Memory B cell (primary cell): ENCODE measurements at regions not wholly inside any gene's neighbourhood (a gene's known extent, or its start where the extent isn't known, plus 50 kb on each side); places are given as distances from the start of the nearest gene placed in this dataset.
"Not testable (repeated sequence)": the region's sequence is repeated elsewhere in the genome, so short reads cannot be mapped to it uniquely, and the experiment has no call there.

ENCODE experiments used
- ATAC-seq: fragments of 150-1000 bp; cut with Tn5 transposase; 2 replicates; pipeline ENCODE4 v1.10.0; 2021; ENCODE audit warnings: low read depth, mild to moderate bottlenecking, moderate library complexity
- DNase-seq, 2 donors: peaks; one replicate each; pipeline ENCODE4 v3.0.0; 2022; ENCODE audit warnings: low spot score in 2 of 2
- H3K27ac Mint-ChIP-seq: one replicate; pipeline ENCODE4 v1.8.0; 2022; ENCODE audit warnings: mild to moderate bottlenecking, moderate library complexity, mixed read lengths
- H3K27me3 Mint-ChIP-seq: one replicate; pipeline ENCODE4 v1.8.0; 2022; ENCODE audit warnings: mixed read lengths
- H3K36me3 Mint-ChIP-seq: one replicate; pipeline ENCODE4 v1.8.0; 2022; ENCODE audit warnings: mild to moderate bottlenecking, mixed read lengths
- H3K4me1 Mint-ChIP-seq: one replicate; pipeline ENCODE4 v1.8.0; 2022; ENCODE audit warnings: mixed read lengths
- H3K4me3 Mint-ChIP-seq: one replicate; pipeline ENCODE4 v1.8.0; 2022; ENCODE audit warnings: mild to moderate bottlenecking, moderate library complexity, mixed read lengths
- H3K9me3 Mint-ChIP-seq: one replicate; pipeline ENCODE4 v1.8.0; 2022; ENCODE audit warnings: mixed read lengths

DNA sequence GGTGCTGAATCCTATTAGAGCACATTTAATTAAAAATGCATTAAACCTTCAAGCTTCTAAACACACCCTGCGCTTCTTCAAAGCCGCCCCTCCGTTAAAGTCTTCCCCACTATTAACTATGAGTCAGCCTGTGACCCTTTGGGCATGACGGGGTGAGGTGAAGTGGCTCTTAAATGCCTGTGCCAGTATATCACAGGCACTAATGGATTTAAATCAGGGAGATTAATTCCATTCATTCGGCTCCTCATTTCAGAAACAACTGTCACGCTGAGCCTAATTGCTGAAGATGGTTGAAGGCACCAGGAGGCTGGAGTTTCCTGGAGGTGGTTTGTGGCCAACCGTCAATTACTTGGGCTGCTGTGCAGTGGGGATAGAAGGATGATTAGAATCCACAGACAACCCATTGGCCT, 192.6 kb upstream of the MSX2 start:
- Mint-ChIP-seq H3K9me3 (peaks cover 3% of the 10 kb centered on the region), H3K4me3 (no peak overlapping the region), H3K36me3 (no peaks in the 10 kb centered on the region), H3K27ac (no peak overlapping the region), H3K4me1 (no peaks in the 10 kb centered on the region), H3K27me3 (peaks cover 7% of the 10 kb centered on the region)
- ATAC-seq (no peak), DNase-seq (no peak)

DNA sequence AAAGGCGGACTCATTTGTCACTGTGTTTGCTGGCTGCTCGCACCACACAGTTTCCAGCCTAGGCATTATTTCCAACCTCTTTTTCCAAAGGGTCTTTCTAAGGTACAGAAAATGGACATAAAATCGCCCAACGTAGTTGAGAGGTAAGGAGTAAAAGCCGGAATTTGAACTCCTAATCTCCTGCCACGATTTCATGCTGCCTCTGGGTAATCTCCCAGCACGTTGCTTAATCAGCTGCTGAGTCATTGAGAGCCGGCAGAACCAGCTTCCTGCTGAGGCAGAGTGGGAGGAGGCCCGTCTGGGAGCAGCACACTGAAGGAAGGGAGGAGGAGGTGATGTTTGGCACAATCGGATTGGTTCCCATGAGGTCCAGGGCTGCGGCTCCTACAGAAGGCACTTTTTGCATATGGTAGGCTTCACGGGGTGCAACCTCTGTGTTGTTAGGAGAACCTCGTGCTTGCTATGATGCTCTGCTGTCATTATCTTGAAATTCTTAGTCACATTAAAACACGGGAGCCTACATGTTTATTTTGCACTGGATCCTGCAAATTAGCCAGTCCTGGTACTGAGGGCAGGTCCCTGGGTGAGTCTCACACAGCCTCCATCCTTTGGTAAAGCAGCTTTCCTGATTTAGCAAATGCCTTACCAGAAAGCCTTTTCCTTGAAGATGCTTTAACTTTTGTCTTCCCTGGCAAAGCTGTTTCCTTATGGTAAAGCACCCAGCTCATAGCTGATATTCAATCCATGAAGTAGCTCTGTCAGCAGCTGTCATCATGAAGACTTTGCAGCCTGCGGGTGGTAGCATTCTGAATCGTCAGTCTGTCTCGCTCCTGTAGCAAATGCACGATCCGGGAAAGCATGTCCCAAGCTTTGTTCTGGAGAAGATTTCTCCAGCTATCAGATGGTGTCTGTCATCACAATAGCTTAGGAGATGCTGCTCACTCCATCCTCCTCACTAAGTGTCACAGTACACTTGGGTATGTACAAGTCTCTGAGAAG, 191.6 kb upstream of the MSX2 start:
- H3K27ac Mint-ChIP-seq = no peak overlapping the region
- no peaks in the 10 kb centered on the region for H3K36me3 Mint-ChIP-seq
- peaks cover 3% of the 10 kb centered on the region for H3K9me3 Mint-ChIP-seq
- H3K4me3 Mint-ChIP-seq = no peak overlapping the region
- DNase-seq (no peak), ATAC-seq (no peak)
- H3K4me1 Mint-ChIP-seq = no peaks in the 10 kb centered on the region
- H3K27me3 Mint-ChIP-seq = peaks cover 7% of the 10 kb centered on the region

DNA sequence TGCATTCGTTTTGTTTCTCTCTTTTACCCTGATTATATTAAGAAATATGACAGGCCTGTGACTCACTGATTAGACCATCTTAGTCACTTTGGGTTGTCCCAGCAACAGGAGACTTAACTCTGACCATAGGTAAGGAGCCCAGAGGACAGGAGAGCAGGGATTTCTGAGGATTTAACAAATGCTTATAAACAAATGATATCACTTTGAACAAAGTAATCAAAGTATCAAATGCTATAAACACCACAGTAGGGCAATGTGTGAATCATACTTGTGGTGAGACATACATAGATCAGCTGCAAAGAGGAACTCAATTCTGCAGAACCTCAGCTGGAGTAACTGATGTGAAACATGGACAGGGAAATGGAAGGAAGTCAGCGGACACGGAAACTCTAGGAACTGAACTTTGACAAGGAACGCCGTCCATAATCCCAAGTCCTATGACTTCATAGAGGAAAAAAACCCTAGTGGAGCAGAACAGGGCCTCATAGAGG, 190.6 kb upstream of the MSX2 start:
- H3K9me3 Mint-ChIP-seq = peaks cover 3% of the 10 kb centered on the region
- H3K27me3 Mint-ChIP-seq = peaks cover 7% of the 10 kb centered on the region
- no peak overlapping the region for H3K4me3 Mint-ChIP-seq
- H3K4me1 Mint-ChIP-seq = no peaks in the 10 kb centered on the region
- ATAC-seq = no peak
- no peak for DNase-seq
- no peaks in the 10 kb centered on the region for H3K36me3 Mint-ChIP-seq
- no peak overlapping the region for H3K27ac Mint-ChIP-seq

DNA sequence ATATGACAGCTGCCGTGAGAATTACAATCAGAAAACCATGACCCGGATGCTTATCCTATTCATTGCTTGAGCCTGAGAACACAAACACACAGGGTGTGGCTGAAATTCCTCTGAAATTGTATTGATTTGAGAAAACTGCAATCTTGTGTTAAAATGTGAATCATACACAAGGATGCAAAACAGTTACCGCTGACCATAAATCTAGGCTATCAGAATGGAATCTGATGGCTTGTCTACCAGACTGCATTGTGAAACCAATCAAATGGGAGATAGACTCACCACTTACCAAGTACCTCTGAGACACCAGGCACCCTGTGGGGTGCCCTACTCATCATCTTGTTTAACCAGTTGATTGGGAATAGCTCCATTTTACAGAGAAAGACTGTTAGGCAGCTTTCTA, 188.7 kb upstream of the MSX2 start:
- H3K36me3 Mint-ChIP-seq = no peaks in the 10 kb centered on the region
- no peak for ATAC-seq
- peaks cover 2% of the 10 kb centered on the region for H3K27me3 Mint-ChIP-seq
- H3K4me3 Mint-ChIP-seq = no peak overlapping the region
- no peak overlapping the region for H3K27ac Mint-ChIP-seq
- no peak for DNase-seq
- no peaks in the 10 kb centered on the region for H3K4me1 Mint-ChIP-seq
- H3K9me3 Mint-ChIP-seq = peaks cover 4% of the 10 kb centered on the region

GRCh38 chr5:174539823-174540222, 184.6 kb upstream of the MSX2 start:
- not testable (repeated sequence) for H3K27me3 Mint-ChIP-seq, H3K4me1 Mint-ChIP-seq, H3K4me3 Mint-ChIP-seq, DNase-seq, H3K9me3 Mint-ChIP-seq, H3K36me3 Mint-ChIP-seq, ATAC-seq, H3K27ac Mint-ChIP-seq

DNA sequence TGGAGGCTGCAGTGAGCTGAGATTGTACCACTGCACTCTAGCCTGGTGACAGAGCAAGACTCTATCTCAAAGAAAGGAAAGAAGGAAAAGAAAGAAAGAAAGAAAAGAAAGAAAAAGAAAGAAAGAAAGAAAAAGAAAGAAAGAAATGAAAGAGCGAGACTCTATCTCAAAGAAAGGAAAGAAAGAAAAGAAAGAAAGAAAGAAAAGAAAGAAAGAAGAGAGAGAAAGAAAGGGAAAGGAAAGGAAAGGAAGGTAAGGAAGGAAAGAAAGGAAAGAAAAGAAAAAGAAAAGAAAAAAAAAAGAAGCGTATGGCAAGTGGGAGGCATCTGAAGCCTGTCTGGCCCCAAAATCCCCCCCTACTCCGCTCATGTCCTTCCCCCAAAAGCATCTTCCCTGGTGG, 182.3 kb upstream of the MSX2 start:
- ATAC-seq (no peak), DNase-seq (no peak)
- H3K27me3 Mint-ChIP-seq = no peaks in the 10 kb centered on the region
- no peak overlapping the region for H3K27ac Mint-ChIP-seq
- peaks cover 5% of the 10 kb centered on the region for H3K9me3 Mint-ChIP-seq
- H3K4me3 Mint-ChIP-seq = no peak overlapping the region
- H3K36me3 Mint-ChIP-seq = no peaks in the 10 kb centered on the region
- no peaks in the 10 kb centered on the region for H3K4me1 Mint-ChIP-seq

GRCh38 chr5:174542471-174542870, 181.9 kb upstream of the MSX2 start:
- no peak for DNase-seq
- Mint-ChIP-seq H3K4me3 (no peak overlapping the region), H3K4me1 (no peaks in the 10 kb centered on the region), H3K9me3 (peaks cover 5% of the 10 kb centered on the region), H3K36me3 (no peaks in the 10 kb centered on the region), H3K27ac (no peak overlapping the region), H3K27me3 (no peaks in the 10 kb centered on the region)
- no peak for ATAC-seq

DNA sequence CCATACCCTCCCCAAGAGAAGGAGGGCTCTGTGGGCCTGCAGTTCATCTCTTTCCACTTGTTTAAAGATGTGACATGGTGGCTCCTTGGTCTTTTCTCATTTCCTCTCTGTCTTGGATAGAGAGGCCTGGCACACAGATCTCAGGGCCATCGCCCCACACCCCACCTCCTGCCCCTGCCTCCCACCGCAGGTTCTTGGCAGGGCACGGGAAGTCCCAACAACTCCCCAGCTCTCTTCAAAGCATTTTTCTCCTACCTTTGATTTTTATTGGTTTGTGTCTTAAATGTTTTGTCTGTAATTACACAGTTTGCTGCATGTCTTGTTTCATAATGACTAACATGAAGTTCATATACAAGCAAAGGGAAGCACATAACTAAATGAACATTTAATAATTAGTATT, 178.5 kb upstream of the MSX2 start:
- DNase-seq (no peak), ATAC-seq (no peak)
- H3K4me1 Mint-ChIP-seq = no peaks in the 10 kb centered on the region
- peaks cover 3% of the 10 kb centered on the region for H3K9me3 Mint-ChIP-seq
- H3K27me3 Mint-ChIP-seq = peaks cover 1% of the 10 kb centered on the region
- H3K36me3 Mint-ChIP-seq = no peaks in the 10 kb centered on the region
- H3K4me3 Mint-ChIP-seq = no peak overlapping the region
- no peak overlapping the region for H3K27ac Mint-ChIP-seq

- Mint-ChIP-seq H3K4me3 (no peak overlapping the region), H3K27ac (no peak overlapping the region), H3K36me3 (no peaks in the 10 kb centered on the region), H3K4me1 (no peaks in the 10 kb centered on the region), H3K27me3 (peaks cover 1% of the 10 kb centered on the region), H3K9me3 (no peaks in the 10 kb centered on the region)
- ATAC-seq = no peak
- no peak for DNase-seq
Observed at GRCh38 chr5:174547814-174548213, 176.6 kb upstream of the MSX2 start.

DNA sequence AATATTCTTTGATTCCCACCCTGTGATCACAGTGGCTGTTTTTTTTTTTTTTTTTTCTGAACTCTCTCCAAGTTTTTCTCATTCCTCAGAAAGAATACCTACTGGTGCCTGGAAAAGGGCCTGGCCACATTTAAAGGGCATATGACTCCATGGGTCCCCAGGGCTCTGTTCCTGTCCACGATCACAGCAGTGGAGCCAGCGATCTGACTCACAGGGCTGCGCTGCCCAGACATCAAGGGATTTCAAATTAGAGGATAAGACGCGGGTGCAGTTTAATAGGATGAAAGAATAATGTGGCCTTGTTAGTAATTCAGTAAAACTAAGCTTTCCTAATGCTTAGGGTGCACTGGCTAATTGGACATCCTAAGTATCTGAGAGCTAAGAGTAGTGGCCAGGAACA, 175.1 kb upstream of the MSX2 start:
- ATAC-seq = no peak
- no peak overlapping the region for H3K4me3 Mint-ChIP-seq
- no peak overlapping the region for H3K27ac Mint-ChIP-seq
- DNase-seq = no peak
- peaks cover 1% of the 10 kb centered on the region for H3K27me3 Mint-ChIP-seq
- no peaks in the 10 kb centered on the region for H3K4me1 Mint-ChIP-seq
- no peaks in the 10 kb centered on the region for H3K36me3 Mint-ChIP-seq
- no peaks in the 10 kb centered on the region for H3K9me3 Mint-ChIP-seq

- Mint-ChIP-seq H3K4me1 (no peaks in the 10 kb centered on the region), H3K36me3 (no peaks in the 10 kb centered on the region), H3K27ac (no peak overlapping the region), H3K4me3 (no peak overlapping the region), H3K27me3 (peaks cover 1% of the 10 kb centered on the region), H3K9me3 (no peaks in the 10 kb centered on the region)
- DNase-seq = no peak
- ATAC-seq = no peak
Observed at GRCh38 chr5:174550026-174550425, 174.4 kb upstream of the MSX2 start.

GRCh38 chr5:174552428-174552827, 172.0 kb upstream of the MSX2 start:
- no peak for ATAC-seq
- Mint-ChIP-seq H3K9me3 (peaks cover 5% of the 10 kb centered on the region), H3K4me1 (no peaks in the 10 kb centered on the region), H3K36me3 (no peaks in the 10 kb centered on the region), H3K27me3 (peaks cover 1% of the 10 kb centered on the region), H3K4me3 (no peak overlapping the region), H3K27ac (no peak overlapping the region)
- no peak for DNase-seq

DNA sequence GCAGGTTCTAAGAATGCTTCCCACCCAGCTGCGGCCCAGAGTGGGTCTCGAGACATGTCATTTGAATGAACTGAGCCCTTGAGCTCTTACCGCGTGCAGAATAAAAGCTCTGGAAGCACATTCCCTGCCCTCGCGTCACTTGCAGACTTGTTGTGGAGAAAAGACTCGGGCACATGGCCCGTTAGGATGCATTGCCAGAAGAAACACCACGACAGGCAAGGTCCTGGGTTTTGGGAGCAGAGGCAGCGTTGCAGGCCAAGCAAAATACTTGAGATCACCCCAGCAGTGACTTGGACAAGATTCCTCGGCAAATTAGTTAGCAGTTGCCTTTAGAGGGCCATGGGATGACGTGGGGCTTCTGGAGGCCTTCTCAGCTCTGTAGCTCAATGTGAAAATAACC, 170.8 kb upstream of the MSX2 start:
- Mint-ChIP-seq H3K4me3 (no peak overlapping the region), H3K27me3 (peaks cover 1% of the 10 kb centered on the region), H3K36me3 (no peaks in the 10 kb centered on the region), H3K4me1 (no peaks in the 10 kb centered on the region), H3K9me3 (peaks cover 8% of the 10 kb centered on the region), H3K27ac (no peak overlapping the region)
- DNase-seq (no peak), ATAC-seq (no peak)

DNA sequence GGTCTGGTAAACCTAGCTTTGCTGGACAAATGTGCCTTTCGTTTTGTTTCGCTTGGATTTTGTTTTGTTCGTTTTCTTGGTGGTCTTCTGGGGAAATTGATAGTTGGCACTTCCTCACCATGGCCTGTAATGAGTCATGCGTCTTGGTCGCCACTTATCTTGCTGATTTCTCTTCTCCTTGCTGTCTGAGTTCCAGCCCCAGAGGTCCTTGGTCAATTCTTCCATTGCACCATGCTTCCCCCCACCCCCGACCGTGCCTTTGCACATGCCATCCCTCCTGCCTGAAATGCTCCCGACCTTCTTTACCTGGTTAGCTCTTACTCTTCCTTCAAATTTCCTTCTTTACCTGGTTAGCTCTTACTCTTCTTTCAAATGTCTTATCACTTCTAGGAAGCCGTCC, 168.7 kb upstream of the MSX2 start:
- no peaks in the 10 kb centered on the region for H3K4me1 Mint-ChIP-seq
- no peak for DNase-seq
- H3K9me3 Mint-ChIP-seq = peaks cover 8% of the 10 kb centered on the region
- no peak overlapping the region for H3K27ac Mint-ChIP-seq
- H3K4me3 Mint-ChIP-seq = no peak overlapping the region
- ATAC-seq = no peak
- H3K36me3 Mint-ChIP-seq = no peaks in the 10 kb centered on the region
- peaks cover under 1% of the 10 kb centered on the region for H3K27me3 Mint-ChIP-seq

DNA sequence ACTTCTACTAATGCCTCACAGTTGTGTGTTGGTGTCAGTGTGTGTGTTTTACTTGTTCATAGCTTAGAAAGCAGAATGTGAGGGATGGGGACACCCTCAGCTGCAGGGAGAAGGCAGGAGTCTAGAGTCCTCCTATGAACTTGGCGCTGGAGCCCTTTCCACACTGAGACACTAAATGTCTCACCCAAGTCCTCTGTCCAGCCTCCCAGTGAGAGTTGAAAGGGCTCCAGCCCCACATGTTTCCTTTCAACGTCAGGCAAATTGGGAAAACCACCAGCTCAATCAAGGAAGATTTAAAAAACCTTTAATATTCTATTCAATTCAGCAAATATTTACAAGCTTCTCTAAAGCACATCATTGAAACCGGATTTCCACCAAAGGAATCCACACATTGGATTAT, 167.6 kb upstream of the MSX2 start:
- H3K4me1 Mint-ChIP-seq = no peaks in the 10 kb centered on the region
- H3K9me3 Mint-ChIP-seq = peaks cover 9% of the 10 kb centered on the region
- ATAC-seq (no peak), DNase-seq (no peak)
- peaks cover 8% of the 10 kb centered on the region for H3K27me3 Mint-ChIP-seq
- no peak overlapping the region for H3K4me3 Mint-ChIP-seq
- H3K36me3 Mint-ChIP-seq = no peaks in the 10 kb centered on the region
- H3K27ac Mint-ChIP-seq = no peak overlapping the region
